ENCODE measurements at regions not wholly inside any gene's neighbourhood (a gene's known extent, or its start where the extent isn't known, plus 50 kb on each side); places are given as distances from the start of the nearest gene placed in this dataset.

DNA sequence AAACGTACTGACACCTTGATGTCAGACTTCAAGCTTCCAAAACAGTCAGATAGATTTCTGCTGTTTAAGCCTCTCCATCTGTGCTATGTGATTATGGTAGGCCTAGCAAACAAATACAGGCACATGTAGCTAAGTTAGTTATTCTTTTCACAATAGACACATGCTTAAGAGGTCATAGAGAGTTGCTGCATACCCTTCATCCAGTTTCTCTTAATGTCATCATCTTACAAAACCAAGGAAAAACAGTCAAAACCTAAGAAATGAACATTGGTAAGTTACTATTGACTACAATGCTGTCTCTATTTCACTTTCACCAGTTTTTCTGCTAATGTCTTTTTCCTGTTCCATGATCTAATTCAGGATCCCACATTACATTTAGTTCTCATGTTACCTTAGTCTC lies 946.8 kb downstream of the TUSC7 start:
- H3K27me3 ChIP-seq (ENCODE audit: control insufficient read depth in 1 of 2, insufficient read depth in 2 of 2, low read length in 2 of 2) = no peaks in the 10 kb centered on the region
- Mint-ChIP-seq H3K4me1 (ENCODE audit: low read depth) (no peaks in the 10 kb centered on the region), H3K4me3 (no peak overlapping the region), H3K9me3 (peaks cover 2% of the 10 kb centered on the region), H3K36me3 (ENCODE audit: low read depth) (no peaks in the 10 kb centered on the region), H3K27ac (no peak overlapping the region), H3K27me3 (no peaks in the 10 kb centered on the region)
- H3K36me3 ChIP-seq (ENCODE audit: insufficient read depth, low read length) = no peaks in the 10 kb centered on the region
- ATAC-seq (ENCODE audit: poor library complexity) (no peak), DNase-seq (no peak)
- POLR2A ChIA-PET = no interaction called here
- CTCF ChIA-PET = no interaction called here
- no peaks in the 10 kb centered on the region for H3K4me1 ChIP-seq (ENCODE audit: insufficient read depth, low read length)
- no peaks in the 10 kb centered on the region for H3K9me3 ChIP-seq (ENCODE audit: control insufficient read depth in 1 of 2, insufficient read depth in 1 of 2, low read length in 2 of 2)
- intact Hi-C loops (cut with DNase I, micrococcal nuclease) = no loop called here
- no peak overlapping the region for H3K4me3 ChIP-seq (ENCODE audit: low read length)
- TF ChIP-seq, protein P1, sequence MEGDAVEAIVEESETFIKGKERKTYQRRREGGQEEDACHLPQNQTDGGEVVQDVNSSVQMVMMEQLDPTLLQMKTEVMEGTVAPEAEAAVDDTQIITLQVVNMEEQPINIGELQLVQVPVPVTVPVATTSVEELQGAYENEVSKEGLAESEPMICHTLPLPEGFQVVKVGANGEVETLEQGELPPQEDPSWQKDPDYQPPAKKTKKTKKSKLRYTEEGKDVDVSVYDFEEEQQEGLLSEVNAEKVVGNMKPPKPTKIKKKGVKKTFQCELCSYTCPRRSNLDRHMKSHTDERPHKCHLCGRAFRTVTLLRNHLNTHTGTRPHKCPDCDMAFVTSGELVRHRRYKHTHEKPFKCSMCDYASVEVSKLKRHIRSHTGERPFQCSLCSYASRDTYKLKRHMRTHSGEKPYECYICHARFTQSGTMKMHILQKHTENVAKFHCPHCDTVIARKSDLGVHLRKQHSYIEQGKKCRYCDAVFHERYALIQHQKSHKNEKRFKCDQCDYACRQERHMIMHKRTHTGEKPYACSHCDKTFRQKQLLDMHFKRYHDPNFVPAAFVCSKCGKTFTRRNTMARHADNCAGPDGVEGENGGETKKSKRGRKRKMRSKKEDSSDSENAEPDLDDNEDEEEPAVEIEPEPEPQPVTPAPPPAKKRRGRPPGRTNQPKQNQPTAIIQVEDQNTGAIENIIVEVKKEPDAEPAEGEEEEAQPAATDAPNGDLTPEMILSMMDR (IDR thresholded peaks at IDR 0.05) = no peak
- H3K27ac ChIP-seq (ENCODE audit: low read depth in 1 of 2, low read length in 2 of 2) = no peak overlapping the region

DNA sequence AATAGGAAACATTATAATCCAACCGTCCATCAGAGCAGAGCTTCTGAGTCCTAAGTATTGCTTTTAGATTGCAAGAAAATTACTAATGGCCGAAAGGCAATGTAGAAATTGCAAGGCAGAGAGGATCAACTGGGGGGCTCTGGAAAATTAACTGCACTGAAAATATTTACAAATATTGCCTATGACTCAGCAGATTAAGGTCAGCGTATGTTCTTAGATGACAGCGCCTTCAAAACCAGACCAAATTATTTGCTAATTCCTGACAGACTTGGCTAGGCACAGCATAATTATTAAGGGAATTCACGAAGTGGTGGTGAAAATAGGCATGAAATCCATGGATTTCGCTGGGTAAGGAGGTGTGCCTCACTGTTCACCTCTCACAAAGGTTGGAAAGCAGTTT lies 947.7 kb downstream of the TUSC7 start:
- no peak for DNase-seq
- POLR2A ChIA-PET = no interaction called here
- no peaks in the 10 kb centered on the region for H3K36me3 Mint-ChIP-seq (ENCODE audit: low read depth)
- ATAC-seq (ENCODE audit: poor library complexity) = no peak
- H3K9me3 Mint-ChIP-seq = peaks cover 2% of the 10 kb centered on the region
- intact Hi-C loops (cut with DNase I, micrococcal nuclease) = no loop called here
- TF ChIP-seq, protein P1 (IDR thresholded peaks at IDR 0.05) = no peak
- H3K27ac ChIP-seq (ENCODE audit: low read depth in 1 of 2, low read length in 2 of 2) = no peak overlapping the region
- H3K4me3 ChIP-seq (ENCODE audit: low read length) = no peak overlapping the region
- H3K4me1 Mint-ChIP-seq (ENCODE audit: low read depth) = no peaks in the 10 kb centered on the region
- H3K4me3 Mint-ChIP-seq = no peak overlapping the region
- no peak overlapping the region for H3K27ac Mint-ChIP-seq
- H3K4me1 ChIP-seq (ENCODE audit: insufficient read depth, low read length) = no peaks in the 10 kb centered on the region
- no peaks in the 10 kb centered on the region for H3K9me3 ChIP-seq (ENCODE audit: control insufficient read depth in 1 of 2, insufficient read depth in 1 of 2, low read length in 2 of 2)
- H3K36me3 ChIP-seq (ENCODE audit: insufficient read depth, low read length) = no peaks in the 10 kb centered on the region
- H3K27me3 Mint-ChIP-seq = no peaks in the 10 kb centered on the region
- H3K27me3 ChIP-seq (ENCODE audit: control insufficient read depth in 1 of 2, insufficient read depth in 2 of 2, low read length in 2 of 2) = no peaks in the 10 kb centered on the region
- CTCF ChIA-PET = no interaction called here

DNA sequence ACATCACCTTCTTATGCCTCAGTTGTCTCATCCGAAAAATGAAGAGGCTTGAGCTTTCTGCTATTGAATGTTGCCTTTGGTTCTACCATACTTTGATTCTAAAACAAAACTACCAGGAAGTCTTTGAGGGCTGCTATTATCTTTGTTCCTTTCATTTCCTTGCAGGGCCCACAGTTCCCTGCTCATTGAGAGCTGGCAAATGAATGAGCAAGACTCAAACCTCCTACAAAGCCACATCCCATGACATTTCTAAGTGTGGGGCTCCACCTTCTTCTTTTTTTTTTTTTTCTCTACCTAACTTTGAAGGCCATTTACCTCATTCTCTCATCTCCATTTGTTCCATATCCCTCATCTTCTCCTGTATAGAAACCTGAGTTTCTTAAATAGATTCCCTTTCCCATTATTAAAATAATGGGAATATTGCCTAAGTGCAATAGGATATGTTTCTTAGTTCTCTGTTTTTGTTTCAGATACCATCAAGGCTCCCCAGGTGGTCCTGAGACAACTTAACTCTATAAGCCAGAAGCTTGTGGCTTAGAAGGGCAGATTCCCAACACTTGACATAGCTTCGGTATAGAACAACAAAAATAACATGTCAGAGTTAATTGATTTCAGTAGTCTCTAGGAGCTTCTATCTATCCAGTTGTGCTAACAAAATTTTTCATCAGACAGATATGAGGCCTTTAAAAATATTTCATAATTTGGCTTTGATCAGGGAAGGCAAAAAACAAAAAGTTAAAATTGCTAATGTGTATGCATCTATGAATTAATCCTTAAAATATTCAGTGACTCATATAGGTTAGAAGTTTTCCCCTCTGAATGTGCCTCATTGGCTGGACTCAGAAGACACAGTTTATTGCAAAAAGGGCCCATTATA lies 951.6 kb downstream of the TUSC7 start:
- intact Hi-C loops (cut with DNase I, micrococcal nuclease) = no loop called here
- TF ChIP-seq, protein P1 (IDR thresholded peaks at IDR 0.05) = no peak
- no peak overlapping the region for H3K4me3 Mint-ChIP-seq
- no peaks in the 10 kb centered on the region for H3K36me3 ChIP-seq (ENCODE audit: insufficient read depth, low read length)
- H3K9me3 Mint-ChIP-seq = peaks cover 4% of the 10 kb centered on the region
- CTCF ChIA-PET = no interaction called here
- H3K36me3 Mint-ChIP-seq (ENCODE audit: low read depth) = no peaks in the 10 kb centered on the region
- H3K4me3 ChIP-seq (ENCODE audit: low read length) = no peak overlapping the region
- DNase-seq (no peak), ATAC-seq (ENCODE audit: poor library complexity) (no peak)
- no peaks in the 10 kb centered on the region for H3K27me3 ChIP-seq (ENCODE audit: control insufficient read depth in 1 of 2, insufficient read depth in 2 of 2, low read length in 2 of 2)
- H3K27me3 Mint-ChIP-seq = no peaks in the 10 kb centered on the region
- no peaks in the 10 kb centered on the region for H3K4me1 Mint-ChIP-seq (ENCODE audit: low read depth)
- H3K9me3 ChIP-seq (ENCODE audit: control insufficient read depth in 1 of 2, insufficient read depth in 1 of 2, low read length in 2 of 2) = peaks cover 0 to 4% of the 10 kb centered on the region in 2 experiments
- H3K4me1 ChIP-seq (ENCODE audit: insufficient read depth, low read length) = no peaks in the 10 kb centered on the region
- POLR2A ChIA-PET = no interaction called here
- no peak overlapping the region for H3K27ac ChIP-seq (ENCODE audit: low read depth in 1 of 2, low read length in 2 of 2)
- no peak overlapping the region for H3K27ac Mint-ChIP-seq

All from CD4-positive, alpha-beta T cell (primary cell).